Mesenchymal stem cell (in vitro differentiated cells and primary cell): ENCODE measurements at regions not wholly inside any gene's neighbourhood (a gene's known extent, or its start where the extent isn't known, plus 50 kb on each side); places are given as distances from the start of the nearest gene placed in this dataset.

Experiments used
- DNase-seq: peaks from one replicate; pipeline ENCODE4 v3.0.0-alpha.2; 2013
- H2AFZ ChIP-seq: one replicate; pipeline ENCODE4 v1.6.1; 2013; ENCODE audit warnings: low read depth, mild to moderate bottlenecking, control low read depth, inconsistent platforms, low read length, moderate library complexity
- H2AK5ac ChIP-seq: 2 replicates; pipeline ENCODE4 v1.6.1; 2013; ENCODE audit warnings: low read length, moderate library complexity, mild to moderate bottlenecking, inconsistent platforms; ENCODE audit not compliant: severe bottlenecking
- H2BK120ac ChIP-seq: one replicate; pipeline ENCODE4 v1.6.1; 2013; ENCODE audit warnings: low read depth, mild to moderate bottlenecking, inconsistent platforms, low read length, moderate library complexity
- H2BK12ac ChIP-seq, 2 experiments: one replicate each; pipeline ENCODE4 v1.6.1; 2013; ENCODE audit warnings: inconsistent platforms in 2 of 2, low read length in 2 of 2, mild to moderate bottlenecking in 2 of 2, moderate library complexity in 2 of 2, control low read depth in 1 of 2
- H2BK15ac ChIP-seq: one replicate; pipeline ENCODE4 v1.6.1; 2013; ENCODE audit warnings: mild to moderate bottlenecking, low read depth, inconsistent platforms; ENCODE audit not compliant: poor library complexity, severe bottlenecking
- H2BK5ac ChIP-seq: 2 replicates; pipeline ENCODE4 v1.6.1; 2013; ENCODE audit warnings: low read depth, mild to moderate bottlenecking, low read length, control low read depth, inconsistent platforms; ENCODE audit not compliant: poor library complexity, severe bottlenecking
- H3K14ac ChIP-seq, 2 experiments: one replicate each; pipeline ENCODE4 v1.6.1; 2013; ENCODE audit warnings: inconsistent platforms in 2 of 2, low read length in 2 of 2, control low read depth in 1 of 2, mild to moderate bottlenecking in 1 of 2, moderate library complexity in 1 of 2
- H3K18ac ChIP-seq, 2 experiments: one replicate each; pipeline ENCODE4 v1.6.1; 2013; ENCODE audit warnings: inconsistent platforms in 2 of 2, low read length in 2 of 2, control low read depth in 1 of 2, low read depth in 1 of 2, mild to moderate bottlenecking in 1 of 2
- H3K23ac ChIP-seq, 2 experiments: one replicate each; pipeline ENCODE4 v1.6.1; 2013; ENCODE audit warnings: inconsistent platforms in 2 of 2, low read length in 2 of 2, mild to moderate bottlenecking in 2 of 2, moderate library complexity in 2 of 2, control low read depth in 1 of 2
- H3K27ac ChIP-seq: 2 replicates; pipeline ENCODE4 v1.5.1; 2013; ENCODE audit warnings: mild to moderate bottlenecking, moderate library complexity, low read length, control low read depth, inconsistent platforms; ENCODE audit not compliant: poor library complexity, severe bottlenecking
- H3K27me3 ChIP-seq, 2 experiments: 2 replicates each; pipeline versions ENCODE4 v1.6.1 to v1.7.0; 2013; ENCODE audit warnings: low read length in 2 of 2, mild to moderate bottlenecking in 2 of 2, moderate library complexity in 2 of 2, control low read depth in 1 of 2, inconsistent platforms in 1 of 2; ENCODE audit not compliant: control insufficient read depth in 1 of 2, insufficient read depth in 1 of 2
- H3K36me3 ChIP-seq, 2 experiments: 2 replicates each; pipeline versions ENCODE4 v1.6.1 to v1.7.0; 2013; ENCODE audit warnings: low read length in 2 of 2, control low read depth in 1 of 2, inconsistent platforms in 1 of 2, low read depth in 1 of 2, mild to moderate bottlenecking in 1 of 2; ENCODE audit not compliant: insufficient read depth in 2 of 2, control insufficient read depth in 1 of 2
- H3K4ac ChIP-seq, 2 experiments: one replicate each; pipeline ENCODE4 v1.6.1; 2013; ENCODE audit warnings: inconsistent platforms in 2 of 2, low read length in 2 of 2, mild to moderate bottlenecking in 2 of 2, moderate library complexity in 2 of 2, control low read depth in 1 of 2, low read depth in 1 of 2
- H3K4me1 ChIP-seq: 2 replicates; pipeline ENCODE4 v1.6.1; 2013; ENCODE audit warnings: low read depth, low read length, control low read depth; ENCODE audit not compliant: control insufficient read depth, insufficient read depth
- H3K4me2 ChIP-seq: 2 replicates; pipeline ENCODE4 v1.6.1; 2013; ENCODE audit warnings: low read length, mild to moderate bottlenecking, inconsistent platforms; ENCODE audit not compliant: poor library complexity, severe bottlenecking
- H3K4me3 ChIP-seq, 2 experiments: 2 replicates each; pipeline versions ENCODE4 v1.5.1 to v1.7.0; 2013; ENCODE audit warnings: low read length in 2 of 2, mild to moderate bottlenecking in 2 of 2, control low read depth in 1 of 2, low read depth in 1 of 2; ENCODE audit not compliant: insufficient read depth in 1 of 2
- H3K79me1 ChIP-seq: replicated peaks from 2 replicates; pipeline ENCODE4 v1.6.1; 2013; ENCODE audit warnings: mild to moderate bottlenecking, control low read depth, low read length, inconsistent platforms; ENCODE audit not compliant: poor library complexity, severe bottlenecking
- H3K9ac ChIP-seq: 2 replicates; pipeline ENCODE4 v1.7.0; 2013; ENCODE audit warnings: mild to moderate bottlenecking, low read length, moderate library complexity
- H3K9me3 ChIP-seq: 2 replicates; pipeline ENCODE4 v1.7.0; 2013; ENCODE audit warnings: mild to moderate bottlenecking, low read length; ENCODE audit not compliant: control insufficient read depth
- H4K8ac ChIP-seq: one replicate; pipeline ENCODE4 v1.6.1; 2013; ENCODE audit warnings: inconsistent platforms, mild to moderate bottlenecking, low read length, moderate library complexity
- H4K91ac ChIP-seq: one replicate; pipeline ENCODE4 v1.6.1; 2013; ENCODE audit warnings: mild to moderate bottlenecking, low read length, inconsistent platforms
- WGBS: methylation state at CpG from one replicate; pipeline ENCODE4 v1.1.7; 2013; ENCODE audit warnings: mixed read lengths; 5-methylcytosine and 5-hydroxymethylcytosine counted together

DNA sequence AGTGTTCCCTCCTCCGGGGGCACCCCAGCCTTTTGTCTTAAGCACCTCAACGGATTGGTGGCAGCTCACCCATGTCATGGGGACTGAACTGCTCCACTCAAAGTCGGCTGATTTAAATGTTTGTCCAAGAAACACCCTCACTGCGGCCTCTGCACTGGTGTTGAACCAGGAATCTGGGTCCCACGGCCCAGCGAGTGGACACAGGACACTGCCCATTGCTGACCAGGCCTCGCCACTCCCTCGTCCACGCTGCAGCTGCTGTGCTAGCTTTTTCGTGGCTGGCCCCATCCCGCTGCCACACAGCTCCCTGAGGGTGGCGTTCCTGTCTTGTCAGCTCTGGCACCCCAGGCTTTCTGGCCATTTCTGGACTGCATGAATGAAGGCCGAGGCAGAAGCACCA, 646.2 kb downstream of the BRD1 start:
- no peak for DNase-seq
- WGBS, result 83% methylated on average over 13 of the region's 13 CpGs
- Histone ChIP-seq H3K9me3 (peaks cover 3% of the 10 kb centered on the region), H3K23ac (no peak overlapping the region), H3K79me1 (no peaks in the 10 kb centered on the region), H3K14ac (no peak overlapping the region), H3K36me3 (no peaks in the 10 kb centered on the region), H4K91ac (no peak overlapping the region), H3K4me1 (peaks cover 2% of the 10 kb centered on the region), H4K8ac (no peak overlapping the region), H2BK5ac (no peak overlapping the region), H3K18ac (no peak overlapping the region), H3K9ac (no peak overlapping the region), H2AFZ (no peak overlapping the region), H3K27ac (no peak overlapping the region), H3K4me3 (no peak overlapping the region), H2BK15ac (no peak overlapping the region), H2BK12ac (no peak overlapping the region), H2AK5ac (no peak overlapping the region), H3K27me3 (no peaks in the 10 kb centered on the region), H3K4me2 (no peak overlapping the region), H2BK120ac (no peak overlapping the region), H3K4ac (no peak overlapping the region)

DNA sequence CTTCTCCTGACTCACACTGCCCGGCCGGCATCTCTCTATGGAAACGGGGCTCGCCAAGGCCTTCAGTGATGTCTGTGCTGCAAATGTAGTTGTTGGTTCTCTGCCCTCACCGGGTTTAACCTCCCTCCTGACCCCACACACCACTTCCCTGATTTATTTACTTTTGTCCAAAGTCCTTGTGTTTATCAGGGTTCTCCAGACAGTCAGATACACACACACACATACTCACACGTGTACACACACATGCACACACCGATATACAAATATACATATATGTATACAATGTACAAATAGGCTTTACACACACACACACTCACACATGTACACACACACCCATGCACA, 647.0 kb downstream of the BRD1 start:
- Histone ChIP-seq H4K91ac (no peak overlapping the region), H2BK12ac (no peak overlapping the region), H2BK120ac (no peak overlapping the region), H3K4ac (no peak overlapping the region), H2AK5ac (no peak overlapping the region), H2AFZ (no peak overlapping the region), H3K4me2 (no peak overlapping the region), H2BK5ac (no peak overlapping the region), H3K9ac (no peak overlapping the region), H3K23ac (no peak overlapping the region), H3K27me3 (no peaks in the 10 kb centered on the region), H3K18ac (no peak overlapping the region), H3K14ac (no peak overlapping the region), H3K79me1 (no peaks in the 10 kb centered on the region), H3K36me3 (no peaks in the 10 kb centered on the region), H3K4me3 (no peak overlapping the region), H3K4me1 (peaks cover 2% of the 10 kb centered on the region), H3K27ac (no peak overlapping the region), H3K9me3 (peaks cover 7% of the 10 kb centered on the region), H2BK15ac (no peak overlapping the region), H4K8ac (no peak overlapping the region)
- WGBS, result 78% methylated on average over 7 of the region's 7 CpGs
- no peak for DNase-seq

GRCh38 chr22:49179886-49180682, 647.6 kb downstream of the BRD1 start:
- Histone ChIP-seq H3K79me1 (no peaks in the 10 kb centered on the region), H3K18ac (no peak overlapping the region), H3K36me3 (no peaks in the 10 kb centered on the region), H3K4me1 (peaks cover 2% of the 10 kb centered on the region), H3K23ac (no peak overlapping the region), H3K14ac (no peak overlapping the region), H2BK120ac (no peak overlapping the region), H3K27ac (no peak overlapping the region), H3K27me3 (no peaks in the 10 kb centered on the region), H4K8ac (no peak overlapping the region), H4K91ac (no peak overlapping the region), H2BK15ac (no peak overlapping the region), H2AK5ac (no peak overlapping the region), H3K4me3 (no peak overlapping the region), H3K9me3 (peaks cover 7% of the 10 kb centered on the region), H2BK12ac (no peak overlapping the region), H3K4ac (no peak overlapping the region), H2AFZ (no peak overlapping the region), H3K9ac (no peak overlapping the region), H3K4me2 (no peak overlapping the region), H2BK5ac (no peak overlapping the region)
- WGBS, result 74% methylated on average over 19 of the region's 19 CpGs
- no peak for DNase-seq

DNA sequence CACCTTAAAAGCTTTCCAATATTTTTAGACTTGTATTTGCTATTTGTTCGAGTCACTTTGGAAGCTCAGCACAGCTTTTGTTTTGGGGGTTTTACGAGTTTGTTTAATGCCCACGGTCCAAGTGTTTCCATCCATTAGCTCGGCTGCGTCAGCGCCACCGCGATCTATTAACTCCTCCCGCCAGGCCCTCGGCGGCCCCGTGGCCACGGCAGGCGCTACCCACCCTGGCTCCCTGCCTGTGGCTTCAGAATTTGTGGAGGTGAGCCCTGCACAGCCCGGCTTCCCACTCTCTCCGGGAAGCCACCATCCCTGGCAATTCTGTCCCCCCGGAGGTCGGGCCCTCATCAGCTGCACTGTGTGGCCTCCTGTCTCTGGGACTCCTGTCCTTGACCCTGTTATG, 648.5 kb downstream of the BRD1 start:
- Histone ChIP-seq H3K36me3 (no peaks in the 10 kb centered on the region), H3K79me1 (no peaks in the 10 kb centered on the region)

More for the DNA sequence above, 648.5 kb downstream of the BRD1 start:
- no peak for DNase-seq
- Histone ChIP-seq H3K23ac (no peak overlapping the region), H3K18ac (no peak overlapping the region), H2BK12ac (no peak overlapping the region), H4K8ac (no peak overlapping the region), H3K4me2 (no peak overlapping the region), H3K27me3 (no peaks in the 10 kb centered on the region), H3K4ac (no peak overlapping the region), H3K4me3 (no peak overlapping the region), H3K4me1 (peaks cover 2% of the 10 kb centered on the region), H2BK15ac (no peak overlapping the region), H2BK120ac (no peak overlapping the region), H3K27ac (no peak overlapping the region), H2BK5ac (no peak overlapping the region), H3K14ac (no peak overlapping the region), H2AFZ (no peak overlapping the region), H4K91ac (no peak overlapping the region), H3K9me3 (peaks cover 10% of the 10 kb centered on the region), H2AK5ac (no peak overlapping the region), H3K9ac (no peak overlapping the region)
- WGBS, result 88% methylated on average over 18 of the region's 18 CpGs
